Testis (tissue), 2 donors: ENCODE measurements at regions not wholly inside any gene's neighbourhood (a gene's known extent, or its start where the extent isn't known, plus 50 kb on each side); places are given as distances from the start of the nearest gene placed in this dataset.

Experiments
- DNase-seq: peaks from one replicate; pipeline ENCODE4 v3.0.0-alpha.2; 2019
- H3K27ac ChIP-seq, 2 donors: fragments of 200-600 bp; sonication (generic); one replicate each; pipeline ENCODE4 v1.5.1; 2019
- H3K27me3 ChIP-seq: fragments of 200-600 bp; sonication (generic); one replicate; pipeline ENCODE4 v1.5.1; 2019
- H3K36me3 ChIP-seq: fragments of 200-600 bp; sonication (generic); one replicate; pipeline ENCODE4 v1.5.1; 2017; ENCODE audit warnings: low read depth; ENCODE audit errors: missing control alignments
- H3K4me1 ChIP-seq: fragments of 200-600 bp; sonication (generic); one replicate; pipeline ENCODE4 v1.5.1; 2019
- H3K4me3 ChIP-seq, 2 donors: fragments of 200-600 bp; sonication (generic); one replicate each; pipeline ENCODE4 v1.5.1; 2017 to 2019
- H3K9me3 ChIP-seq: fragments of 200-600 bp; sonication (generic); one replicate; pipeline ENCODE4 v1.5.1; 2017
- CTCF ChIP-seq, 3 experiments: fragments of 450-650 bp in 2 of 3; fragments of 200-600 bp in 1 of 3; sonication (generic) in 1 of 3; IDR thresholded peaks; one replicate each; pipeline ENCODE4 v1.5.1; 2016 to 2019; ENCODE audit warnings: antibody characterized with exemption in 3 of 3, mild to moderate bottlenecking in 2 of 3, moderate library complexity in 1 of 3
- POLR2A ChIP-seq: fragments of 450-650 bp; IDR thresholded peaks from one replicate; pipeline ENCODE4 v1.6.1; 2017; ENCODE audit warnings: antibody characterized with exemption, mild to moderate bottlenecking, moderate library complexity
- WGBS, 2 donors: methylation state at CpG; one replicate each; pipeline ENCODE4 v1.1.5; 2018; 5-methylcytosine and 5-hydroxymethylcytosine counted together
- intact Hi-C: fragments of 100-400 bp; cut with DNase I; formaldehyde crosslinking; loops from one replicate; pipeline ENCODE4 v1.15.1; 2023; ENCODE audit warnings: low total_unique reads

- no peak overlapping the region for H3K4me3 ChIP-seq
- intact Hi-C loops: no loop called here
Observed at GRCh38 chr16:80062361-80063030, 462.0 kb upstream of the MAF start.

GRCh38 chr16:80060470-80060869 lies 459.9 kb upstream of the MAF start:
- WGBS, 2 donors: 81 to 87% methylated on average over 3 of the region's 3 CpGs
- intact Hi-C loops: no loop called here

More at GRCh38 chr16:80062361-80063030, 462.0 kb upstream of the MAF start:
- 90 to 91% methylated on average over 12 of the region's 12 CpGs for WGBS, 2 donors
- Histone ChIP-seq H3K27ac (no peak overlapping the region), H3K9me3 (no peaks in the 10 kb centered on the region), H3K4me1 (peaks cover 13% of the 10 kb centered on the region), H3K27me3 (no peaks in the 10 kb centered on the region), H3K36me3 (no peaks in the 10 kb centered on the region)
- DNase-seq: no peak
- TF ChIP-seq POLR2A: no peak
- TF ChIP-seq CTCF (IDR thresholded peaks at IDR 0.05): no peak

GRCh38 chr16:80059836-80060235 lies 459.3 kb upstream of the MAF start:
- WGBS, 2 donors: 60 to 68% methylated on average over 3 of the region's 3 CpGs
- Histone ChIP-seq H3K9me3 (no peaks in the 10 kb centered on the region), H3K27ac (no peak overlapping the region), H3K27me3 (no peaks in the 10 kb centered on the region), H3K36me3 (no peaks in the 10 kb centered on the region), H3K4me3 (no peak overlapping the region), H3K4me1 (peaks cover 24% of the 10 kb centered on the region)
- intact Hi-C loops: no loop called here
- DNase-seq: no peak
- TF ChIP-seq POLR2A (no peak), CTCF (IDR thresholded peaks at IDR 0.05) (no peak)

More at GRCh38 chr16:80060470-80060869, 459.9 kb upstream of the MAF start:
- Histone ChIP-seq H3K4me3 (no peak overlapping the region), H3K27me3 (no peaks in the 10 kb centered on the region), H3K27ac (no peak overlapping the region), H3K9me3 (no peaks in the 10 kb centered on the region), H3K4me1 (peaks cover 24% of the 10 kb centered on the region), H3K36me3 (no peaks in the 10 kb centered on the region)
- TF ChIP-seq POLR2A (no peak), CTCF (IDR thresholded peaks at IDR 0.05) (no peak)
- no peak for DNase-seq

- no peak for TF ChIP-seq POLR2A
- no peak for TF ChIP-seq CTCF (IDR thresholded peaks at IDR 0.05)
- DNase-seq: peak; percentile 42
- intact Hi-C loops: no loop called here
- H3K36me3 ChIP-seq: no peaks in the 10 kb centered on the region
- peaks cover 16% of the 10 kb centered on the region for H3K4me1 ChIP-seq
- WGBS, 2 donors: 35 to 50% methylated on average over 9 of the region's 9 CpGs
- H3K27me3 ChIP-seq: no peaks in the 10 kb centered on the region
- H3K27ac ChIP-seq: no peak overlapping the region
- H3K9me3 ChIP-seq: no peaks in the 10 kb centered on the region
- H3K4me3 ChIP-seq: no peak overlapping the region
Observed at GRCh38 chr16:80058214-80058613, 457.7 kb upstream of the MAF start.

- intact Hi-C loops: no loop called here
- 77 to 80% methylated on average over 4 of the region's 4 CpGs for WGBS, 2 donors
- peaks cover 16% of the 10 kb centered on the region for H3K4me1 ChIP-seq
Observed at GRCh38 chr16:80056324-80056723, 455.8 kb upstream of the MAF start.

More at GRCh38 chr16:80056324-80056723, 455.8 kb upstream of the MAF start:
- no peaks in the 10 kb centered on the region for H3K36me3 ChIP-seq
- H3K27me3 ChIP-seq: no peaks in the 10 kb centered on the region
- H3K9me3 ChIP-seq: no peaks in the 10 kb centered on the region
- no peak overlapping the region for H3K4me3 ChIP-seq
- TF ChIP-seq POLR2A (no peak), CTCF (IDR thresholded peaks at IDR 0.05) (no peak)
- no peak overlapping the region for H3K27ac ChIP-seq
- no peak for DNase-seq
